Prostate gland (tissue), 2 donors: ENCODE measurements at regions not wholly inside any gene's neighbourhood (a gene's known extent, or its start where the extent isn't known, plus 50 kb on each side); places are given as distances from the start of the nearest gene placed in this dataset.

ENCODE experiments used
- CTCF ChIP-seq, 4 experiments: fragments of 200-600 bp in 2 of 4; fragments of 450-650 bp in 2 of 4; sonication (generic) in 2 of 4; IDR thresholded peaks; 1 replicate in 3 of 4; 2 replicates in 1 of 4; pipeline ENCODE4 v1.5.1; 2016 to 2019; ENCODE audit warnings: antibody characterized with exemption in 4 of 4, mild to moderate bottlenecking in 2 of 4, moderate library complexity in 2 of 4
- POLR2A ChIP-seq: fragments of 450-650 bp; IDR thresholded peaks from one replicate; pipeline ENCODE4 v1.6.1; 2016; ENCODE audit warnings: antibody characterized with exemption, mild to moderate bottlenecking
- POLR2AphosphoS5 ChIP-seq: sonication (generic); formaldehyde crosslinking; IDR thresholded peaks from one replicate; pipeline ENCODE4 v1.6.1; 2017; ENCODE audit warnings: antibody characterized with exemption

- no peak for TF ChIP-seq CTCF (IDR thresholded peaks at IDR 0.05)
- TF ChIP-seq POLR2A: no peak
- TF ChIP-seq POLR2AphosphoS5: no peak
Observed at GRCh38 chr1:213375002-213375401, 324.0 kb downstream of the RPS6KC1 start.
